ENCODE measurements at regions not wholly inside any gene's neighbourhood (a gene's known extent, or its start where the extent isn't known, plus 50 kb on each side); places are given as distances from the start of the nearest gene placed in this dataset.

GRCh38 chr5:107293541-107294210 lies 377.1 kb downstream of the EFNA5 start:
- Histone ChIP-seq H3K4me3 (replicated peaks in 1 of 3; ENCODE audit: insufficient read depth in 1 of 3, low read depth in 1 of 3, low read length in 3 of 3) (no peak overlapping the region), H3K79me2 (ENCODE audit: control insufficient read depth, insufficient read depth, low read length) (no peaks in the 10 kb centered on the region), H3K27me3 (ENCODE audit: control insufficient read depth in 2 of 2, insufficient read depth in 2 of 2, low read length in 2 of 2) (no peaks in the 10 kb centered on the region), H3K9me3 (replicated peaks; ENCODE audit: control insufficient read depth, insufficient read depth, low read length) (no peaks in the 10 kb centered on the region), H3K27ac (ENCODE audit: insufficient read depth, low read depth, low read length) (no peak overlapping the region), H3K9me1 (replicated peaks; ENCODE audit: control insufficient read depth, extremely low read depth, insufficient read depth, low read length) (no peaks in the 10 kb centered on the region), H4K20me1 (replicated peaks; ENCODE audit: control insufficient read depth, extremely low read depth, insufficient read depth, low read length) (no peaks in the 10 kb centered on the region), H2AFZ (ENCODE audit: low read depth, low read length) (no peak overlapping the region), H3K4me1 (ENCODE audit: control insufficient read depth, extremely low read depth, insufficient read depth, low read length) (peaks cover 7% of the 10 kb centered on the region), H3K9ac (replicated peaks; ENCODE audit: extremely low read depth, insufficient read depth, low read length) (no peak overlapping the region), H3K36me3 (ENCODE audit: control insufficient read depth in 2 of 2, extremely low read depth in 1 of 2, insufficient read depth in 2 of 2, low read length in 2 of 2) (no peaks in the 10 kb centered on the region), H3K4me2 (ENCODE audit: insufficient read depth, low read length) (no peak overlapping the region)
- no peak for TF ChIP-seq MYC (IDR thresholded peaks at IDR 0.05; ENCODE audit: low read depth, low read length)
- no peak for TF ChIP-seq JUN (IDR thresholded peaks at IDR 0.05; ENCODE audit: borderline replicate concordance, insufficient read depth, insufficient read length, low read depth)
- TF ChIP-seq EZH2 (IDR thresholded peaks at IDR 0.05; ENCODE audit: borderline replicate concordance, low read depth, low read length, severe bottlenecking), result no peak
- TF ChIP-seq POLR2AphosphoS5 (IDR thresholded peaks at IDR 0.05; ENCODE audit: insufficient read depth, low read depth, low read length), result no peak
- no peak for TF ChIP-seq CTCF (IDR thresholded peaks at IDR 0.05; ENCODE audit: extremely low read depth in 1 of 2, insufficient read depth in 1 of 2, low read depth in 1 of 2, low read length in 2 of 2)
- TF ChIP-seq FOS (IDR thresholded peaks at IDR 0.05; ENCODE audit: borderline replicate concordance, insufficient read depth, low read length), result no peak
- TF ChIP-seq MAX (IDR thresholded peaks at IDR 0.05; ENCODE audit: insufficient read depth, insufficient read length), result no peak
- TF ChIP-seq POLR2A (IDR thresholded peaks at IDR 0.05; ENCODE audit: low read depth, low read length), result no peak
- TF ChIP-seq GATA2 (IDR thresholded peaks at IDR 0.05; ENCODE audit: insufficient read depth, insufficient read length, low read depth, low read length), result no peak
- BruUV-seq (replicated peaks), result no TSS peak
- ChIA-PET POLR2A (no interaction called here), CTCF (interaction anchor here (1.2 kb wide), 1 partner anchor 10 kb away, joined by 5 read pairs; no protein-coding TSS in a partner anchor)
- no peak for DNase-seq (ENCODE audit: low read depth, low spot score)
- FAIRE-seq, result no peak
- intact Hi-C loops (cut with micrococcal nuclease) (no loop called here), dilution Hi-C loops (cut with MboI; ENCODE audit: extremely low pct_ligation_motif_present, low sequenced_read_pairs) (no loop called here)

Measured in endothelial cell of umbilical vein (primary cell).